ENCODE measurements at regions not wholly inside any gene's neighbourhood (a gene's known extent, or its start where the extent isn't known, plus 50 kb on each side); places are given as distances from the start of the nearest gene placed in this dataset.
"Not testable (repeated sequence)": the region's sequence is repeated elsewhere in the genome, so short reads cannot be mapped to it uniquely, and the experiment has no call there.

- no peak overlapping the region for H3K27ac ChIP-seq
- H3K4me1 ChIP-seq (replicated peaks in 1 of 2), result no peaks in the 10 kb centered on the region
- ATAC-seq (replicated peaks in 6 of 8), result peak in 2 of 8 experiments; percentile 31 to 82
- H3K4me3 ChIP-seq, result no peak overlapping the region
- in situ Hi-C loops (cut with MboI; ENCODE audit: low pct_unique_long_range_greater_than_20kb in 2 of 9, low sequenced_read_pairs in 9 of 9, unreplicated experiment in 9 of 9), result no loop called here
These were observed 1490.7 kb downstream of the SUCLG1 start for GRCh38 chr2:82968358-82968757.

- in situ Hi-C loops (cut with MboI; ENCODE audit: low pct_unique_long_range_greater_than_20kb in 2 of 9, low sequenced_read_pairs in 9 of 9, unreplicated experiment in 9 of 9), result no loop called here
- no peak overlapping the region for H3K4me3 ChIP-seq
- no peak overlapping the region for H3K27ac ChIP-seq
- H3K4me1 ChIP-seq (replicated peaks in 1 of 2), result no peaks in the 10 kb centered on the region
- WGBS, 10 experiments, result 0 to 85% (median 67%) methylated on average over 2 to 4 of the region's 4 CpGs
- no peak for ATAC-seq (replicated peaks in 6 of 8)
These were observed 1494.7 kb downstream of the SUCLG1 start for GRCh38 chr2:82964341-82964740.

GRCh38 chr2:82959727-82960126 lies 1499.4 kb downstream of the SUCLG1 start:
- in situ Hi-C loops (cut with MboI; ENCODE audit: low pct_unique_long_range_greater_than_20kb in 2 of 9, low sequenced_read_pairs in 9 of 9, unreplicated experiment in 9 of 9), result no loop called here
- no peak overlapping the region for H3K4me3 ChIP-seq
- ATAC-seq (replicated peaks in 6 of 8), result no peak
- H3K4me1 ChIP-seq (replicated peaks in 1 of 2), result no peaks in the 10 kb centered on the region
- 30 to 92% (median 83%) methylated on average over 2 to 5 of the region's 5 CpGs for WGBS, 10 experiments
- no peak overlapping the region for H3K27ac ChIP-seq

GRCh38 chr2:82954868-82955267 lies 1504.2 kb downstream of the SUCLG1 start:
- Histone ChIP-seq H3K4me1 (replicated peaks in 1 of 2) (no peaks in the 10 kb centered on the region), H3K27ac (no peak overlapping the region), H3K4me3 (no peak overlapping the region)
- ATAC-seq (replicated peaks in 6 of 8), result no peak
- in situ Hi-C loops (cut with MboI; ENCODE audit: low pct_unique_long_range_greater_than_20kb in 2 of 9, low sequenced_read_pairs in 9 of 9, unreplicated experiment in 9 of 9), result no loop called here
- 0 to 100% (median 61%) methylated on average over 1 of the region's 1 CpG for WGBS, 10 experiments

- ATAC-seq (replicated peaks in 6 of 8), result no peak
- H3K27ac ChIP-seq, result no peak overlapping the region
- in situ Hi-C loops (cut with MboI; ENCODE audit: low pct_unique_long_range_greater_than_20kb in 2 of 9, low sequenced_read_pairs in 9 of 9, unreplicated experiment in 9 of 9), result no loop called here
- WGBS, 10 experiments, result 0 to 100% (median 83%) methylated on average over 1 of the region's 1 CpG; no CpG with 5 or more reads in 5 of the 10 experiments
- no peaks in the 10 kb centered on the region for H3K4me1 ChIP-seq (replicated peaks in 1 of 2)
- no peak overlapping the region for H3K4me3 ChIP-seq
These were observed 1519.9 kb downstream of the SUCLG1 start for GRCh38 chr2:82939211-82939610.

GRCh38 chr2:82938321-82938845 lies 1520.7 kb downstream of the SUCLG1 start:
- in situ Hi-C loops (cut with MboI; ENCODE audit: low pct_unique_long_range_greater_than_20kb in 2 of 9, low sequenced_read_pairs in 9 of 9, unreplicated experiment in 9 of 9); ATAC-seq (replicated peaks in 6 of 8); H3K4me3 ChIP-seq; H3K27ac ChIP-seq; H3K4me1 ChIP-seq (replicated peaks in 1 of 2): not testable (repeated sequence)
- WGBS, 10 experiments, result 90% methylated on average over 6 of the region's 40 CpGs; no CpG with 5 or more reads in 9 of the 10 experiments

- ATAC-seq (replicated peaks in 6 of 8), result no peak
- 18 to 100% (median 70%) methylated on average over 1 to 2 of the region's 2 CpGs for WGBS, 10 experiments
- no peaks in the 10 kb centered on the region for H3K4me1 ChIP-seq (replicated peaks in 1 of 2)
- in situ Hi-C loops (cut with MboI; ENCODE audit: low pct_unique_long_range_greater_than_20kb in 2 of 9, low sequenced_read_pairs in 9 of 9, unreplicated experiment in 9 of 9), result no loop called here
- H3K4me3 ChIP-seq, result no peak overlapping the region
- no peak overlapping the region for H3K27ac ChIP-seq
These were observed 1545.5 kb downstream of the SUCLG1 start for GRCh38 chr2:82913566-82913965.

GRCh38 chr2:82896117-82896516 lies 1563.0 kb downstream of the SUCLG1 start:
- WGBS, 10 experiments, result 21 to 100% (median 71%) methylated on average over 1 to 5 of the region's 6 CpGs; no CpG with 5 or more reads in 4 of the 10 experiments
- Histone ChIP-seq H3K27ac (no peak overlapping the region), H3K4me3 (no peak overlapping the region), H3K4me1 (replicated peaks in 1 of 2) (no peaks in the 10 kb centered on the region)
- in situ Hi-C loops (cut with MboI; ENCODE audit: low pct_unique_long_range_greater_than_20kb in 2 of 9, low sequenced_read_pairs in 9 of 9, unreplicated experiment in 9 of 9), result no loop called here
- no peak for ATAC-seq (replicated peaks in 6 of 8)

GRCh38 chr2:82893190-82893589 lies 1565.9 kb downstream of the SUCLG1 start:
- 0 to 92% (median 48%) methylated on average over 1 to 2 of the region's 2 CpGs for WGBS, 10 experiments
- no peak overlapping the region for H3K4me3 ChIP-seq
- ATAC-seq (replicated peaks in 6 of 8), result no peak
- in situ Hi-C loops (cut with MboI; ENCODE audit: low pct_unique_long_range_greater_than_20kb in 2 of 9, low sequenced_read_pairs in 9 of 9, unreplicated experiment in 9 of 9), result no loop called here
- no peaks in the 10 kb centered on the region for H3K4me1 ChIP-seq (replicated peaks in 1 of 2)
- no peak overlapping the region for H3K27ac ChIP-seq

- WGBS, 10 experiments, result 10 to 100% (median 77%) methylated on average over 1 to 2 of the region's 2 CpGs; no CpG with 5 or more reads in 3 of the 10 experiments
- in situ Hi-C loops (cut with MboI; ENCODE audit: low pct_unique_long_range_greater_than_20kb in 2 of 9, low sequenced_read_pairs in 9 of 9, unreplicated experiment in 9 of 9), result no loop called here
- ATAC-seq (replicated peaks in 6 of 8), result no peak
- no peak overlapping the region for H3K4me3 ChIP-seq
- H3K27ac ChIP-seq, result no peak overlapping the region
- no peaks in the 10 kb centered on the region for H3K4me1 ChIP-seq (replicated peaks in 1 of 2)
These were observed 1579.3 kb downstream of the SUCLG1 start for GRCh38 chr2:82879803-82880202.

GRCh38 chr2:82875858-82876257 lies 1583.2 kb downstream of the SUCLG1 start:
- no peaks in the 10 kb centered on the region for H3K4me1 ChIP-seq (replicated peaks in 1 of 2)
- ATAC-seq (replicated peaks in 6 of 8), result peak in 1 of 8 experiments; percentile 56
- in situ Hi-C loops (cut with MboI; ENCODE audit: low pct_unique_long_range_greater_than_20kb in 2 of 9, low sequenced_read_pairs in 9 of 9, unreplicated experiment in 9 of 9), result no loop called here

GRCh38 chr2:82857967-82858366 lies 1601.1 kb downstream of the SUCLG1 start:
- H3K4me3 ChIP-seq, result no peak overlapping the region
- no peaks in the 10 kb centered on the region for H3K4me1 ChIP-seq (replicated peaks in 1 of 2)
- ATAC-seq (replicated peaks in 6 of 8), result no peak
- 0 to 100% (median 72%) methylated on average over 1 to 4 of the region's 5 CpGs; no CpG with 5 or more reads in 2 of the 10 experiments for WGBS, 10 experiments
- in situ Hi-C loops (cut with MboI; ENCODE audit: low pct_unique_long_range_greater_than_20kb in 2 of 9, low sequenced_read_pairs in 9 of 9, unreplicated experiment in 9 of 9), result no loop called here
- H3K27ac ChIP-seq, result no peak overlapping the region

More at GRCh38 chr2:82875858-82876257, 1583.2 kb downstream of the SUCLG1 start:
- H3K27ac ChIP-seq, result no peak overlapping the region
- no peak overlapping the region for H3K4me3 ChIP-seq
- 8 to 100% (median 29%) methylated on average over 1 to 5 of the region's 6 CpGs; no CpG with 5 or more reads in 4 of the 10 experiments for WGBS, 10 experiments

- ATAC-seq (replicated peaks in 6 of 8), result no peak
- WGBS, 10 experiments, result 34 to 100% (median 87%) methylated on average over 1 to 5 of the region's 6 CpGs; no CpG with 5 or more reads in 3 of the 10 experiments
- no peaks in the 10 kb centered on the region for H3K4me1 ChIP-seq (replicated peaks in 1 of 2)
- in situ Hi-C loops (cut with MboI; ENCODE audit: low pct_unique_long_range_greater_than_20kb in 2 of 9, low sequenced_read_pairs in 9 of 9, unreplicated experiment in 9 of 9), result no loop called here
- H3K4me3 ChIP-seq, result no peak overlapping the region
- H3K27ac ChIP-seq, result no peak overlapping the region
These were observed 1605.8 kb downstream of the SUCLG1 start for GRCh38 chr2:82853299-82853698.

- 4 to 96% (median 69%) methylated on average over 1 to 3 of the region's 3 CpGs; no CpG with 5 or more reads in 1 of the 10 experiments for WGBS, 10 experiments
- H3K27ac ChIP-seq, result no peak overlapping the region
- in situ Hi-C loops (cut with MboI; ENCODE audit: low pct_unique_long_range_greater_than_20kb in 2 of 9, low sequenced_read_pairs in 9 of 9, unreplicated experiment in 9 of 9), result no loop called here
- no peak overlapping the region for H3K4me3 ChIP-seq
- ATAC-seq (replicated peaks in 6 of 8), result no peak
- no peaks in the 10 kb centered on the region for H3K4me1 ChIP-seq (replicated peaks in 1 of 2)
These were observed 1606.3 kb downstream of the SUCLG1 start for GRCh38 chr2:82852787-82853186.

Measured in motor neuron (in vitro differentiated cells).